ENCODE measurements at regions not wholly inside any gene's neighbourhood (a gene's known extent, or its start where the extent isn't known, plus 50 kb on each side); places are given as distances from the start of the nearest gene placed in this dataset.

DNA sequence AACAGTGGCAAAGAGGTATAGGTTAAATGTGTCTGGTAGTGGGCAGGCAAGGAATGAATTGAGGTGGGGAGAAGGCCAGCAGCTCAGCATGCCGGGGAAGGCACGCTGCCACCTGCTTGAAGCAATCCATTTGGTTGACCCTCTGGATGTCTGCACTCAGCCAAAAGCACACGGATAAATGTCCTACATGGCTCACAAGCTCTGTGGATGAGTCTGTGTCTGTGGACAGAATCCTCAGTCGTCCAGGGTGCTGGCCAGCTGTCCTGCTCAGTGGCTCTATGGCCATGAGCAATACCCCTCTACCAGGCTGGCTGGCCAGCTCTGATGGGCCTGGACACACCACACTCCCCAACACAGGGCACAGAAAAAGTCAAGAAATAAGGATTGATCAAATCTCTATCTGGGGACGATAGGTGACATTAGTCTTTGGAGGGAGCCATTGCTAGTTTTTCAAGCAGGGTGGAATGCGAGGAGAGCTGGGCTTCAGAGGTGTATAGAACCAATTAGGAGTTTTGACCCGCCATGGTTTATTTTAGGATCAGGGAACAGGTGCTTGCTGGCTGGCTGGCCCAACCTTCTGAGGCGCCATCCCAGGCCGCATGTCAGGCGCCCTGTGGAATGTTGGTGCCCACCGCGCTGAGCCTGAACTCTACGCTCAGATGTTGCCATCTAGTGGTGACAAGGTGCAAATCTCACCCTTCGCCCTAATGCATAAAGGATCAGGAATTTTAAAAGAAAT lies 493.4 kb downstream of the TNS3 start:
- DNase-seq, result peak; percentile 67
- Histone ChIP-seq H4K91ac (ENCODE audit: insufficient read depth, low read depth, low read length) (peak overlapping the region; percentile 60), H3K9ac (ENCODE audit: low read depth, low read length) (no peak overlapping the region), H3K4me3 (ENCODE audit: insufficient read depth, low read depth, low read length) (no peak overlapping the region), H4K8ac (ENCODE audit: low read depth in 2 of 2, low read length in 2 of 2) (peak overlapping the region; percentile 12 to 27), H3K79me1 (ENCODE audit: low read depth in 1 of 2, low read length in 2 of 2) (no peaks in the 10 kb centered on the region), H4K20me1 (ENCODE audit: insufficient read depth, low read length) (no peaks in the 10 kb centered on the region), H3K14ac (replicated peaks; ENCODE audit: low read depth, low read length) (peak overlapping the region; percentile 52), H2BK5ac (ENCODE audit: low read depth, low read length, poor library complexity, severe bottlenecking) (peak overlapping the region; percentile 54), H3K27ac (ENCODE audit: insufficient read depth, low read length) (no peak overlapping the region), H4K5ac (ENCODE audit: low read depth, low read length) (peak overlapping the region; percentile 65), H2AK5ac (ENCODE audit: low read depth, low read length) (peak overlapping the region; percentile 80), H3K27me3 (ENCODE audit: control insufficient read depth, insufficient read depth, low read length) (no peaks in the 10 kb centered on the region), H3K9me3 (ENCODE audit: control insufficient read depth, insufficient read depth, low read length) (no peaks in the 10 kb centered on the region), H3K4me1 (ENCODE audit: control insufficient read depth, insufficient read depth, low read length) (peaks cover 22% of the 10 kb centered on the region), H3K23ac (ENCODE audit: low read depth, low read length) (no peak overlapping the region), H3K9me1 (ENCODE audit: insufficient read depth, low read length) (peaks cover 12% of the 10 kb centered on the region; the same call in 1 of the 2 replicates), H3K36me3 (ENCODE audit: control insufficient read depth, insufficient read depth, low read length) (no peaks in the 10 kb centered on the region), H3K18ac (ENCODE audit: low read depth, low read length) (peak overlapping the region; percentile 52; the same call in 1 of the 2 replicates), H3K56ac (ENCODE audit: extremely low read depth, insufficient read depth, low read length) (no peak overlapping the region), H2BK15ac (ENCODE audit: low read depth, low read length) (peak overlapping the region; percentile 90), H2BK120ac (ENCODE audit: low read depth, low read length) (peak overlapping the region; percentile 82), H2AK9ac (replicated peaks; ENCODE audit: low read depth, low read length, poor library complexity) (peak overlapping the region; percentile 94), H3K4ac (ENCODE audit: low read depth, low read length) (peak overlapping the region; percentile 55), H2AFZ (replicated peaks; ENCODE audit: low read length, poor library complexity) (peak overlapping the region; percentile 77), H3K4me2 (ENCODE audit: low read depth, low read length) (no peak overlapping the region), H2BK20ac (ENCODE audit: low read depth, low read length) (peak overlapping the region; percentile 50)
- ChIA-PET POLR2A (ENCODE audit: unreplicated experiment) (no interaction called here), CTCF (interaction anchor here (0.9 to 1.3 kb wide), 2 partner anchors 311 to 1166 kb away, joined by 3 to 7 read pairs; no protein-coding TSS in a partner anchor)
- no TSS peak for BruUV-seq (replicated peaks)
- TF ChIP-seq MAFK (IDR thresholded peaks at IDR 0.05; ENCODE audit: low read depth, low read length) (no peak), RAD21 (IDR thresholded peaks at IDR 0.05; ENCODE audit: low read length) (peak; percentile 94), NFE2L2 (IDR thresholded peaks at IDR 0.05; ENCODE audit: low read depth, low read length) (no peak), BHLHE40 (IDR thresholded peaks at IDR 0.05; ENCODE audit: low read depth, low read length) (no peak), RFX5 (IDR thresholded peaks at IDR 0.05; ENCODE audit: low read depth, low read length) (no peak), MXI1 (IDR thresholded peaks at IDR 0.05; ENCODE audit: borderline replicate concordance, low read depth, low read length) (no peak), POLR2A (IDR thresholded peaks at IDR 0.05; ENCODE audit: low read depth, low read length) (no peak), SMC3 (IDR thresholded peaks at IDR 0.05; ENCODE audit: low read depth, low read length) (peak; percentile 93)
- TF ChIP-seq, protein P1, sequence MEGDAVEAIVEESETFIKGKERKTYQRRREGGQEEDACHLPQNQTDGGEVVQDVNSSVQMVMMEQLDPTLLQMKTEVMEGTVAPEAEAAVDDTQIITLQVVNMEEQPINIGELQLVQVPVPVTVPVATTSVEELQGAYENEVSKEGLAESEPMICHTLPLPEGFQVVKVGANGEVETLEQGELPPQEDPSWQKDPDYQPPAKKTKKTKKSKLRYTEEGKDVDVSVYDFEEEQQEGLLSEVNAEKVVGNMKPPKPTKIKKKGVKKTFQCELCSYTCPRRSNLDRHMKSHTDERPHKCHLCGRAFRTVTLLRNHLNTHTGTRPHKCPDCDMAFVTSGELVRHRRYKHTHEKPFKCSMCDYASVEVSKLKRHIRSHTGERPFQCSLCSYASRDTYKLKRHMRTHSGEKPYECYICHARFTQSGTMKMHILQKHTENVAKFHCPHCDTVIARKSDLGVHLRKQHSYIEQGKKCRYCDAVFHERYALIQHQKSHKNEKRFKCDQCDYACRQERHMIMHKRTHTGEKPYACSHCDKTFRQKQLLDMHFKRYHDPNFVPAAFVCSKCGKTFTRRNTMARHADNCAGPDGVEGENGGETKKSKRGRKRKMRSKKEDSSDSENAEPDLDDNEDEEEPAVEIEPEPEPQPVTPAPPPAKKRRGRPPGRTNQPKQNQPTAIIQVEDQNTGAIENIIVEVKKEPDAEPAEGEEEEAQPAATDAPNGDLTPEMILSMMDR (conservative IDR thresholded peaks at IDR 0.05; ENCODE audit: low read depth, low read length), result peak; percentile 89
- TF ChIP-seq, protein P2, sequence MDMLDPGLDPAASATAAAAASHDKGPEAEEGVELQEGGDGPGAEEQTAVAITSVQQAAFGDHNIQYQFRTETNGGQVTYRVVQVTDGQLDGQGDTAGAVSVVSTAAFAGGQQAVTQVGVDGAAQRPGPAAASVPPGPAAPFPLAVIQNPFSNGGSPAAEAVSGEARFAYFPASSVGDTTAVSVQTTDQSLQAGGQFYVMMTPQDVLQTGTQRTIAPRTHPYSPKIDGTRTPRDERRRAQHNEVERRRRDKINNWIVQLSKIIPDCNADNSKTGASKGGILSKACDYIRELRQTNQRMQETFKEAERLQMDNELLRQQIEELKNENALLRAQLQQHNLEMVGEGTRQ (IDR thresholded peaks at IDR 0.05; ENCODE audit: low read depth, low read length), result no peak
- in situ Hi-C loops (cut with MboI; ENCODE audit: low sequenced_read_pairs), result loop anchor here (5.0 kb wide), 2 partner anchors 736 to 1166 kb away; partner anchors contain the start of gene IGFBP3
- ATAC-seq (ENCODE audit: low read depth), result peak; percentile 69
- intact Hi-C loops (cut with micrococcal nuclease), result loop anchor here (1.0 to 10.0 kb wide), 9 partner anchors 92 to 1166 kb away; no protein-coding TSS in a partner anchor
- dilution Hi-C loops (cut with HindIII; ENCODE audit: low sequenced_read_pairs, unreplicated experiment), result no loop called here
- WGBS, 2 experiments (ENCODE audit: extremely low coverage in 2 of 2, insufficient read length in 1 of 2), result 71% methylated on average over 4 of the region's 14 CpGs; no CpG with 5 or more reads in 1 of the 2 experiments

All from IMR-90 (cell line).